ENCODE measurements at regions not wholly inside any gene's neighbourhood (a gene's known extent, or its start where the extent isn't known, plus 50 kb on each side); places are given as distances from the start of the nearest gene placed in this dataset.

GRCh38 chr7:85828614-85829013 lies 641.8 kb upstream of the SEMA3D start:
- no peaks in the 10 kb centered on the region for H3K27me3 ChIP-seq (ENCODE audit: control insufficient read depth, insufficient read depth, low read length, poor library complexity, severe bottlenecking)
- no peak overlapping the region for H3K27ac ChIP-seq (ENCODE audit: low read depth, low read length)
- H3K36me3 Mint-ChIP-seq (ENCODE audit: low read depth), result no peaks in the 10 kb centered on the region
- H3K36me3 ChIP-seq (ENCODE audit: control insufficient read depth, insufficient read depth, low read length), result no peaks in the 10 kb centered on the region
- H3K4me1 ChIP-seq (ENCODE audit: control insufficient read depth, insufficient read depth, low read length), result peaks cover 3% of the 10 kb centered on the region
- H3K9me3 ChIP-seq (ENCODE audit: control insufficient read depth, low read length), result no peaks in the 10 kb centered on the region
- H3K9me3 Mint-ChIP-seq, result no peaks in the 10 kb centered on the region
- H3K4me1 Mint-ChIP-seq, result peaks cover 9% of the 10 kb centered on the region
- H3K27ac Mint-ChIP-seq, result no peak overlapping the region
- TF ChIP-seq CTCF (conservative IDR thresholded peaks at IDR 0.05), result no peak
- no peaks in the 10 kb centered on the region for H3K27me3 Mint-ChIP-seq (ENCODE audit: insufficient read depth)
- WGBS, 2 experiments (ENCODE audit: insufficient coverage in 1 of 2, insufficient read length in 1 of 2), result 82% methylated on average over 2 of the region's 2 CpGs; no CpG with 5 or more reads in 1 of the 2 experiments
- DNase-seq, result no peak
- H3K9ac ChIP-seq (ENCODE audit: extremely low read depth, low read length, poor library complexity, severe bottlenecking), result no peak overlapping the region
- H3K4me3 Mint-ChIP-seq, result no peak overlapping the region
- H3K4me3 ChIP-seq (ENCODE audit: low read length), result no peak overlapping the region

DNA sequence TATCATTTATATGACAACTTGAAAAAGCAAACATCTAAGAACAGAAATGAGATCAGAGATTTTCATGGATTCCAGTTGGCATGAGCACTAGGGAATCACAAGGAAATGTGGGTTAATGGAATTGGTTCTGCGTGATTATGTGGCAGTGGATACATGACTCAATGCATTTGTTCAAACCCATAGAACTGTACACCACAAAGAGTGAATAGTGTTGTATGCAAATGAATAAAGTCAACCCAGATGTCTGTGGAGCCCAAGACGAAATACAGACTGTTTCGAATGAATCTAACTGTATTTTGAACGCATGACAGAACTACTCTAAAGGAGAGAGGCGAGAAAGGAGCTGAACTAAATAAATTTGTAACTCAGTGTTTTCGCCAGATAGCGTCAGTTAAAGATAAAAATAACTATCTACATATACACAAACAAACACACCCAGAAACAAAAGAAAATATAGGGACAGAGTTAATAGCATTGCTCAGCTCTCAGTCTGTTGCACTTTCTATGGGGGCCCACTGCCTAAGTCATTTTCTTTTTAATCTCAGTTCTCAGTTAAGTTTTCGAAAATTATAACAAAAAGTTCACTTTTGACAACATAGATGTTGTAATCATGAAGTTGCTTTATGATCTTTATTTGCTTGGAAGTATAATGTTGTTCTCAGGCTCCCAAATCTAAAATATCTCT lies 636.7 kb upstream of the SEMA3D start:
- no peak overlapping the region for H3K27ac Mint-ChIP-seq
- no peak for DNase-seq
- Histone ChIP-seq H3K36me3 (ENCODE audit: control insufficient read depth, insufficient read depth, low read length) (no peaks in the 10 kb centered on the region), H3K27ac (ENCODE audit: low read depth, low read length) (no peak overlapping the region), H3K9ac (ENCODE audit: extremely low read depth, low read length, poor library complexity, severe bottlenecking) (no peak overlapping the region), H3K4me3 (ENCODE audit: low read length) (no peak overlapping the region), H3K27me3 (ENCODE audit: control insufficient read depth, insufficient read depth, low read length, poor library complexity, severe bottlenecking) (no peaks in the 10 kb centered on the region), H3K9me3 (ENCODE audit: control insufficient read depth, low read length) (peaks cover 10% of the 10 kb centered on the region), H3K4me1 (ENCODE audit: control insufficient read depth, insufficient read depth, low read length) (no peaks in the 10 kb centered on the region)
- H3K27me3 Mint-ChIP-seq (ENCODE audit: insufficient read depth), result no peaks in the 10 kb centered on the region
- H3K4me1 Mint-ChIP-seq, result peaks cover 2% of the 10 kb centered on the region
- TF ChIP-seq CTCF (conservative IDR thresholded peaks at IDR 0.05), result no peak
- H3K4me3 Mint-ChIP-seq, result no peak overlapping the region
- no peaks in the 10 kb centered on the region for H3K9me3 Mint-ChIP-seq
- 92% methylated on average over 2 to 8 of the region's 8 CpGs for WGBS, 2 experiments (ENCODE audit: insufficient coverage in 1 of 2, insufficient read length in 1 of 2)
- H3K36me3 Mint-ChIP-seq (ENCODE audit: low read depth), result no peaks in the 10 kb centered on the region

DNA sequence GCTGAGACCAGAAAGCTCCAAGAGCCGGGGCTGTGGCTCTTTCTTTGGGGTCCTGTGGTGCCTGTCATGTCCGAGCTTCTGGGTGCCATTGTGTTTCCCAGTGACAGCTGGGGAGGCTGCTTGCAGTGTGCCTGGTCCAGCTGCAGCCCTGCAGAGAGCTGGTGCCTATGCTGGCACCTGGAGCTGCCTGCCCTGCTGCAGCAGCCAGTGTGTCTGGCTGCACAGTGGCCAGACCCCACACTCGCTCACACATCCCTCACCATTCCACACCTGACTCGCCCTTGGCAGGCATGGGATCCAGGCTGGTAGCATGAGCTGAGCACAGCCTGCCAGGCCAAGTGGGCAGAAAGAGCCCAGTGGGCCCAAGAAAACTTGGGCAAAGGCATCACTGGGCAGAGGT lies 635.1 kb upstream of the SEMA3D start:
- DNase-seq, result no peak
- WGBS, 2 experiments (ENCODE audit: insufficient coverage in 1 of 2, insufficient read length in 1 of 2), result 91 to 100% methylated on average over 2 to 4 of the region's 4 CpGs
- H3K36me3 ChIP-seq (ENCODE audit: control insufficient read depth, insufficient read depth, low read length), result no peaks in the 10 kb centered on the region
- no peak for TF ChIP-seq CTCF (conservative IDR thresholded peaks at IDR 0.05)
- Mint-ChIP-seq H3K4me1 (peaks cover 3% of the 10 kb centered on the region), H3K4me3 (no peak overlapping the region), H3K9me3 (no peaks in the 10 kb centered on the region), H3K36me3 (ENCODE audit: low read depth) (no peaks in the 10 kb centered on the region), H3K27ac (no peak overlapping the region), H3K27me3 (ENCODE audit: insufficient read depth) (no peaks in the 10 kb centered on the region)
- H3K27ac ChIP-seq (ENCODE audit: low read depth, low read length), result no peak overlapping the region
- no peak overlapping the region for H3K9ac ChIP-seq (ENCODE audit: extremely low read depth, low read length, poor library complexity, severe bottlenecking)
- no peaks in the 10 kb centered on the region for H3K27me3 ChIP-seq (ENCODE audit: control insufficient read depth, insufficient read depth, low read length, poor library complexity, severe bottlenecking)
- no peak overlapping the region for H3K4me3 ChIP-seq (ENCODE audit: low read length)
- H3K4me1 ChIP-seq (ENCODE audit: control insufficient read depth, insufficient read depth, low read length), result no peaks in the 10 kb centered on the region
- peaks cover 10% of the 10 kb centered on the region for H3K9me3 ChIP-seq (ENCODE audit: control insufficient read depth, low read length)
